Transverse colon (tissue), 4 donors: ENCODE measurements at regions not wholly inside any gene's neighbourhood (a gene's known extent, or its start where the extent isn't known, plus 50 kb on each side); places are given as distances from the start of the nearest gene placed in this dataset.

Source experiments
- CTCF ChIP-seq, 5 experiments: fragments of 200-600 bp in 3 of 5; fragments of 450-650 bp in 2 of 5; sonication (generic) in 3 of 5; IDR thresholded peaks; 1 replicate in 2 of 5; 2 replicates in 3 of 5; pipeline ENCODE4 v1.5.1; 2016 to 2017; ENCODE audit warnings: antibody characterized with exemption in 5 of 5, inconsistent platforms in 3 of 5, mild to moderate bottlenecking in 2 of 5, moderate library complexity in 1 of 5
- EP300 ChIP-seq: sonication (generic); formaldehyde crosslinking; IDR thresholded peaks from one replicate; pipeline ENCODE4 v1.6.1; 2017; ENCODE audit warnings: antibody characterized with exemption, low read depth
- POLR2A ChIP-seq: fragments of 450-650 bp; IDR thresholded peaks from one replicate; pipeline ENCODE4 v1.6.1; 2016; ENCODE audit warnings: antibody characterized with exemption, mild to moderate bottlenecking, moderate library complexity
- POLR2AphosphoS5 ChIP-seq, 3 donors: sonication (generic); formaldehyde crosslinking; IDR thresholded peaks; one replicate each; pipeline ENCODE4 v1.6.1; 2016; ENCODE audit warnings: antibody characterized with exemption in 3 of 3

GRCh38 chr1:4557949-4558348, 96.5 kb upstream of the AJAP1 start:
- TF ChIP-seq CTCF (IDR thresholded peaks at IDR 0.05) = no peak
- no peak for TF ChIP-seq POLR2AphosphoS5 (IDR thresholded peaks at IDR 0.05)
- TF ChIP-seq POLR2A = no peak
- TF ChIP-seq EP300 = no peak
